Stimulated activated CD4-positive, alpha-beta T cell treated with anti-CD3 and anti-CD28 coated beads, Interleukin-15, amount 100 ng/mL, for 48 hours (primary cell): ENCODE measurements at regions not wholly inside any gene's neighbourhood (a gene's known extent, or its start where the extent isn't known, plus 50 kb on each side); places are given as distances from the start of the nearest gene placed in this dataset.
"Not testable (repeated sequence)": the region's sequence is repeated elsewhere in the genome, so short reads cannot be mapped to it uniquely, and the experiment has no call there.

Experiments used
- DNase-seq, 2 donors: peaks; one replicate each; pipeline ENCODE4 v3.0.0-alpha.2; 2020; ENCODE audit warnings: low read depth in 2 of 2

- DNase-seq: not testable (repeated sequence)
These were observed 252.5 kb upstream of the USP9Y start for GRCh38 chrY:12448561-12448960.

DNA sequence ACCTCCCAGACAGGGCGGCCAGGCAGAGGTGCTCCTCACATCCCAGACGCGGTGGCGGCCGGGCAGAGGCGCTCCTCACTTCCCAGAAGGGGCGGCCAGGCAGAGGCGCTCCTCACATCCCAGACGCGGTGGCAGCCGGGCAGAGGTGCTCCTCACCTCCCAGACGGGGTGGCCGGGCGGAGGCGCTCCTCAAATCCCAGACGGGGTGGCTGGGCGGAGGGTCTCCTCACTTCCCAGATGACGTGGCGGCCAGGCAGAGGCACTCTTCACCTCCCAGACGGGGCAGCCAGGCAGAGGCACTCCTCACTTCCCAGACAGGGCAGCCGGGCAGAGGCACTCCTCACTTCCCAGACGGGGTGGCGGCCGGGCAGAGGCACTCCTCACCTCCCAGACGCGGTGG is 247.7 kb upstream of the USP9Y start:
- not testable (repeated sequence) for DNase-seq

DNA sequence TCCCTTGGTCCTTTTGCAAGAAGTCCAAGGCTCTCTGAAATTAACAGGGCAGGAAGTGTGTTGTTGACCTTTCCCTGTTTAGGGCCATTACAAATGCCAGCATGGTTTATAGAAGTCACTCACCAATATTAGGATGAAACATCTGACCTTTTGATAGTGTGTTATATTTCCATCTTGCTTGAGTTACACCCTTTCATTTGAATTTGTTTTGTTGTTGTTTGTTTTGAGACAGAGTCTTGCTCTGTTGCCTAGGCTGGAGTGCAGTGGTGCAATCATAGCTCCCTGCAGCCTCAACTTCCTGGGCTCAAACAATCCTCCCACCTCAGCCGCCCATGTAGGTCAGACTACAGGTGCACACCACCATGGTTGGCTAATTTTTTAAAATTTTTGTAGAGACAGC is 241.1 kb upstream of the USP9Y start:
- no peak for DNase-seq

DNA sequence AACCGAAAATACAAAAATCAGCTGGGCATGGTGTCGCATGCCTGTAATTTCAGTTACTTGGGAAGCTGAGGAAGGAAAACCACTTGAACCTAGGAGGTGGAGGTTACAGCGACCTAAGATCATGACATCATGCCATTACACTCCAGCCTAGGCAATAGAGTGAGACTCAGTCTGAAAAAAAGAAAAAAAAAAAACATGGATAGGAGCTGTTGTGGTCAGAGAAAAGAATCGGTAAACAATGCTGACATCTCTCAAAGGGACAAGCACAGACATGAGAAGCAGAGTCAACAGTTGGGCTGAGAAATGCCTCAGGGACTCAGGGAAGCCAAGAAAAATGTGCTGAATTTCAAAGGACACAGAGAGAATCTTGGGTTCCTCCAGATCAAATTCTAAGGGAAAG is 236.9 kb upstream of the USP9Y start:
- no peak for DNase-seq

DNA sequence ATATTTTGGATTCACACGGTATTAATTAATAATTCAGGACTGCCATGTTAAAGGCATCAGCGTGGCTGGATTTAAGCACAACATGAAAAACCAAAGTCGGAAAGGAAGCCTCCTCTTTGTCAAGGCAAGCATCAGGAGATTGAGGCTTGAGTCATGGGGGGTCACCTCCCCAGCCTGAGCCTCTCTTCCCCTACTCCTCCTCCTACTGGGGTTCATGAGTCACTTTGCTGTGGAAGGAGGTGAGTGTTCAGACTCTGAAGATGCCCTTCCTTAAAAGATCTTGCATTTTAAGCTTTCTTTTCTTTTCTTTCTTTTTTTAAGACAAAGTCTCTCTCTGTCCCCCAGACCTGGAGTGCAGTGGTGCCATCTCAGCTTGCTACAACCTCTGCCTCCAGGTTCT is 235.3 kb upstream of the USP9Y start:
- no peak for DNase-seq

GRCh38 chrY:12469081-12469480 is 231.9 kb upstream of the USP9Y start:
- no peak for DNase-seq

DNA sequence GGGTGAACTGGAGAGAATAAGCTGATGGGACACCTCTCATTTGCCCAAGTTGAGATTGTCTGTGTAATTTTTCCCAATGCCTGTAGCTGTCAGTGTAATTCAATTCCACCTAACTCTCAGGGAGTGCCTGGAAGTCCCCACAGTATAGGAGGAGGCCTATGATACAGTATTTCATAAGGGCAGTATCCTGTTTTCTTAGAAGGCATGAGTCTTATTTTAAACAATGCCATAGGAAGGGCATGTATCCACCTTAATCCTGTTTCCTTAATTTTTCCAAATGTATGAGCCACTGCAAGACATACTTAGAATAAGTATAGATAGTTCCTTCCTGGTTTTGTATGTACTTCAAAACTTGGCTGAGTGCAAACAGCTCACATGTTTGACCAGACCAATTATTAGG is 226.6 kb upstream of the USP9Y start:
- DNase-seq: no peak

DNA sequence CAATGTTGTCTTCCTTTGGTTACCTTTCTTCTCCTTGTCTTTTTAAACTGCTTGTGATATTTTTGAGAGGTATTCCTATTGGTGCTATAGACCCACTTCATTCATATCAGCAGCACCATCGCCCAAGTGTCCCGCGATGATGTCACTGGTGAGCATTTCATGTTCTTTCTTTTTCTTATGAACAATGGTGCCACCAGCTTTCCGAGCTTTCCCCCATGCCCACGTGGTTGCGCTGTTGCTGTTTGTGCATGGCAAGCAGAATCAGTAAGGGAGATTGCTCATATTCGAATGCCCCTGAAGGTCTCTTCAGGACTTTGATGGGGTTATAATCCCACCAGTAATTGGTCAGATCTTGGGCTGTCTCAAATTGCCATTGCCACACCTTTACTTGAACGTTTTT is 221.6 kb upstream of the USP9Y start:
- DNase-seq: peak in 1 of 2 donors; percentile 15

- no peak for DNase-seq
These were observed 217.6 kb upstream of the USP9Y start for GRCh38 chrY:12483394-12483793.

DNA sequence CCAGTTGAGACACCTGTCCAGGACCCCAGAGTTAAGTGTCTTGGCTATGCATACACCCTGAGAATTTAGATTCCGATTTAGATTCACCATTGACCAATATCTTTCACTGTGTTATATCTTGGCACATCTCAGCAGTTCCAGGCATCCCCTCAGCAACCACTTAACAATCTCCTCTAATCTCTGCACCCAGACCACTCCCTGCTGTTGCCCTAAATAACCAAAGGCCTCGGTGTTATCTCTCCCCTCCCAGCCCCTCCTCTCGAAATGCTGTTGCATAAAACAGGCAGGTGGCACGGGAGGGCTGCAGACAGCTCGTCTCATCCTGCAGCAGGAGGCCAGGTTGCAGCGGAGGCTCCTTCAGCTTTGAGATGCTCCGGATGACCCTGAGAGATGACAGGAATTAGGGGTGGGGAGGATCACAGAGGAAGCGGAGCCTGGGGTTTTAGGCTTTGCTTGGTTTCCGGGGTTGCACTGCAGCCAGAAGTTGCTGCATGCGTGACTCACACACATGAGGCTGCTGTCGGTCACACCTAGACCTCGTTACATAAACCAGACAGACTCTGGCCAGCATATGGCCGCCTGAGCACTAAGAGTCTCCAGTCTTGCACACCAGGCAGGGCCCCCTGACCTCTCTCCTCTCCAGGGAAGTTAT is 210.3 kb upstream of the USP9Y start:
- DNase-seq: no peak

DNA sequence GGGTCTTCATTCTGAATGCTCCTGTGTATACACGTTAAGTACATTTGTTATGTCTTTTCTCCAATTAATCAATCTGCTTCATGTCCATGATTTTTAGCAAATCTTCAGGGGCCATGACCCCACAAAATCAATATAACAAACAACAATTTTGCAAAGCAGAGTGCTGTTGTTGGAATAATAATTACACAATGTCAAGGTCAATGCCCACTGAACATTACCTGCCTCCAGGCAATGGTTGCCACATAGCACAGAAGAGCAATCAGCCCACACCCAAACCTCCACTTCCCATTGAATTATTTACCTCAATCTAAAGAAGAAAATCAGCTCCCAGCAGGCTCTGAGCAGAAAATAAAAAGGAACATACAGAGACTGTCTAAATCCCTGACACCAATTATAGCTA is 208.8 kb upstream of the USP9Y start:
- no peak for DNase-seq

- DNase-seq: no peak
These were observed 205.0 kb upstream of the USP9Y start for GRCh38 chrY:12496007-12496406.

GRCh38 chrY:12500096-12500495 is 200.9 kb upstream of the USP9Y start:
- DNase-seq: no peak

- not testable (repeated sequence) for DNase-seq
These were observed 197.0 kb upstream of the USP9Y start for GRCh38 chrY:12504028-12504427.

DNA sequence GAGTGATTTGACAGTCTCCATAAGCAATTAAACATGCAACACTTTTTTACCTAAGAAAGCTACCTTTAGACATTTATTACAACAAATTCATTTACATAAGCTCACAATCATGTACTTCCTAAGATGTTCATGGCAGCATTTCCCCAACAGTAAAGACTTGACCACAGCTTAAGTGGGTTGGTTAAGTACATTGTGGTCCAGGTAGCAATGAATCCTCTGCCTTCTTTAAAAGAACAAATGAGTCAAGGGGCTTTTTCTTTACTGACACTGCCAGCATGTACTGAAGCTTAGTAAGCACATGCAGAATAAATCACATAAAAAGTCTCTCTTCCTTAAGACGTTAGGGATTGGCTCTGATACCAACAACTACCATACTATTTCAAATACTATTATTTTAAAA is 183.7 kb upstream of the USP9Y start:
- DNase-seq: no peak

DNA sequence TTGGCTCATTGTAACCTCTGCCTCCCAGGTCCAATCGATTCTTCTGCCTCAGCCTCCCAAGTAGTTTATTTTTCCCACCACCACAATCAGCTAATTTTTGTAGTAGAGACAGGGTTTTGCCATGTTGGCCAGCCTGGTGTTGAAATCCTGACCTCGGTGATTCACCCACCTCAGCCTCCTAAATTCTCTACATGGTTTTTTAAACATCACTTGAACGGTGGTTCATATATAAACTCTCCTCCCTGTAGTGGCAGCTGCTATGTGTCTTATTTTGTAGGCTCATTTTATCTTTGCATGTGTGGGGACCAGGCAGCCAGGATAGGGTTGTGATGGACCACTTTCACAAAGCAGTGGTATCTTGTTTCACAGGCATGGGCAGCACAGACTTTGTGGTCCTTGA is 175.8 kb upstream of the USP9Y start:
- DNase-seq: no peak

DNA sequence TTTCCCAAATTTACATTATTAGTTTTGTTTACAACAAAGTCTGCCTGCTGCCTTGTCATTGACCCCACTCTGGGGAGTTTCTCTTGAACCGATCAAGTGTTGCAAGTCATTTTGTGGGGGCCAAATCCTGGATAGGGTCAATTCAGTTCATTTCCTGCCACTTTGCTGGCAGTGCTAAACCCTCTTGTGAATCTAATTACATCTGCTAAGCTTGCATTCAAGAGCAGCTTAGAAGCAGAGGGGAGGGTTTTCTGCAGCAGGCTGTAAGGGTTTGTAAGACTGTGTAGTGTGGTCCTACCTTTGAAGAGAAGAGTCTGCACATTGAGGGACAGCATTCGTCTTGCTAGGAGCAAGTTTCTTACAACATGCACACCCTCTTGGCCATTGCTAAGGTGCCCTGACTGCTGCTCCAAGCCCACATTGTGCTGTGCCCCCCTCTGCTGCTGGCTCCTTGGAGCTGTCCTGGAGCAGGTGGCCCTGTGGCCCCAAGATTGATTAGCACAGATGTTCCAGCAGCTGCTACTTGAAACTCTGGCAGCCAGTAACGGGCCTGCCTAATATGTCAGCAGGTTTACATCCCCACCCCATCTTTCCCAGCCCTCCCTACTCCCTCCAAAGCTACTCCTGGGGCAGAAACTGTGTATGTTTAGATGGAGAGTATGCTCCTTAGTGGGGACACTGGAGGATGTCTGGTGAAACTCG is 174.5 kb upstream of the USP9Y start:
- DNase-seq: no peak

GRCh38 chrY:12537226-12537854 is 163.7 kb upstream of the USP9Y start:
- no peak for DNase-seq

GRCh38 chrY:12546746-12547420 is 154.1 kb upstream of the USP9Y start:
- DNase-seq: no peak

DNA sequence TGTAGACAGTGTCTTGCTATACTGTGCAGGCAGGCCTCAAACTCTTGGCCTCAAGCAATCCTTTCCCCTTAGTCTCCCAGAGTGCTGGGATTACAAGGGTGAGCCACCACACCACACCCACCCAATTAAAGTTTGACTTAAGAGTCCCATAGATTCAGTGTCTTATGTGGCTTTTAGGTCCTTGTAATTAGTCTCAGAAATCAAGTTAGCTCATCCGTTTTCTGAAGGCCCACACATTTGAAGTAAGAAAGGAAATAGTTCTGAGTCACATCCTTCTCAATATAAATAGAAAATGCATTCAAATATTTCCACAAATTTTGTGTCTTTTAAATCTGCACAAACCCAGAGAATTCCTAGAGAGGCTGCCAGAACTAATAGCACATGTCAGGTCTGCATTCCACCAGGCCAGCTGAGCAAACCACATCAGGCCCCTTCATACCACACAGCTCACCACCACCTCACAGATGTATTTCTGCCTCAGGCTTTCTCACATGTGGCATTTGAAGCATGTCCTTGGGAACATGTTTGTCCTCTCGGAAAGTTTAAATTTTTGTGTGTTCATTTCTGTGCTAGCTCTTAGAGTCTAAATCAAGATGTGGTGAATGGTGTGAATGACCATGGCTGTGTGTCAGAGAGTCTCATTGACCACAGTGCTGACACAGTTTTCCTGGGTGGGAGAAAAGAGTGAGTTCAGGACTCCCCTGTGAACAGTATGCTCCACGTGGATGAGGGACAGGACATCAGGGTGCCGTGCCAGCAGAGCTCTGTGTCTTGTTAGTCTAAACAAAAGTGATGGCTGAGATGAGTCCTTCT is 148.4 kb upstream of the USP9Y start:
- DNase-seq: no peak

DNA sequence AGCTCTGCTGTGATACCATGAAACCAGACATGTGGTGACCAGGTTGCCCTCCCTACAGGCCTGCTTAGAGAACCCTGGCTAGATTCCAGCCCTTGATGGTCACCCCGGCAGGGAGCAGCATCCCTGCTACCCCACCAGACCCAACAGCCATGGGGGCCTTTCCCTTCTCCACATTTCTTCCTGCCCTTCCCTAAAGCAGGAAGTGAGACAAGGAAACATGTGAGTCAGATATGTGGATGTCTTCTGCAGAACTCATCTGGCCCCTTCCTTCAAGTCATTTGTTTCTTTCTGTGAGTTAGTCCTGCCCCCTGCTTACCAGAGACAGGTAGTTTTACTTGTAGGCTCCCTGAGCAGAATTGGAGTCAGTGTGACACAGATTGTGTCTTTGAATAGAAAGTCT is 147.1 kb upstream of the USP9Y start:
- no peak for DNase-seq

- DNase-seq: no peak
These were observed 146.0 kb upstream of the USP9Y start for GRCh38 chrY:12555005-12555404.
